ENCODE measurements at regions not wholly inside any gene's neighbourhood (a gene's known extent, or its start where the extent isn't known, plus 50 kb on each side); places are given as distances from the start of the nearest gene placed in this dataset.

DNA sequence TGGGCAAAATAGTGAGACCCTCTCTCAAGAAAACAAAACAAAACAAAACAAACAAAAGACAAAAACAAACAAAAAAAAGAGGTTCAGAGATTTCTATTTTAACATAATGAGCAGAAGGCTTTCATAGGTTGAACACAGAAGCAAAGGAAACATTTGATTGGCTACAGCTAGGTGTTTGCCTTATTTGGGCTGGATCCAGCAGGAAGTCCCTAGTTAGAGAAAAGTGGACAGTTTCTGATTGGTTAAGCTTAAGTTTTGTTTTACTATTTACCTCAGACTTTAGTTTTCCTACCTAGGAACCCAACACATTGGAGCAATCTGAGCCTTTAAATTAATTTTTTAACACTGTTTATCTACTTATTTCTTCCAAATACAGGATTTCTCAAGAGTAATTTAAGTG lies 566.5 kb upstream of the PCDH15 start:
- DNase-seq = no peak

DNA sequence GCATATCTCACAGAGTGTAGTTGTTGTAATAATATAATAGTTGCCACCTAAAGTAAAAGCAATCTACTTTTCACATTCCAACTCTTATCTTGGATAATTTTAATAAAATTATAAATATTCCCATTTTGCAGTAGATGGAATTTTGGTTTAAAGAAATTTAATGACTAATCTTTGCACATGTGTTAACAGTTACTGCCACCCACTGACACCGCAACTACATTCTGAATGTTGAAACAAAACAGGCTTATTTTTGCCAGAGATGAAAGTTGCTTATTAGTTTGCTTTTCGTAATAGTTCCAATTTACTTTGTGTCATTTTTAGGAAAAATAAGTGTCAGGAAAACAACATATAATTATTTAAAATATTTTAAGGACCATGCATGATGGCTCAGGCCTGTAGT lies 557.5 kb upstream of the PCDH15 start:
- DNase-seq = peak; percentile 16

GRCh38 chr10:55353414-55353813 lies 552.4 kb upstream of the PCDH15 start:
- DNase-seq = no peak

DNA sequence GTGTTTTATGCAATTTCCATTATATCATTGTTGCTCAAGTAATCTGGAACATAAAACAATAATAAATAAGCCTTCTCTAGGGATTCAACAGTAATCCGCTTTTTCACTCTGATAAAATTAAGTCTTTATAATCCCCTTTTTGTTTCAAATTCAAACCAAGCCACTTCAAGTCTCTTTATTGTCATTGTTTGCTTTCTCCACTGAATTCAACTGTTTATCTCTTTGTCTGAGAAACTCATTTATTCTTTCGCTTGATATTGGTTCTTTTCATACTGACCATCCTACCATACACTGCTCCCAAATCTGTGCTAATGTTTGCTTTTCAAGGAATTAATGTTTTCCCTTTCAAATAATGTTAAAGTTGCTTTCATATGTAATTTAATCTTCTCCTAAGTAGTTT lies 550.4 kb upstream of the PCDH15 start:
- DNase-seq = no peak

DNA sequence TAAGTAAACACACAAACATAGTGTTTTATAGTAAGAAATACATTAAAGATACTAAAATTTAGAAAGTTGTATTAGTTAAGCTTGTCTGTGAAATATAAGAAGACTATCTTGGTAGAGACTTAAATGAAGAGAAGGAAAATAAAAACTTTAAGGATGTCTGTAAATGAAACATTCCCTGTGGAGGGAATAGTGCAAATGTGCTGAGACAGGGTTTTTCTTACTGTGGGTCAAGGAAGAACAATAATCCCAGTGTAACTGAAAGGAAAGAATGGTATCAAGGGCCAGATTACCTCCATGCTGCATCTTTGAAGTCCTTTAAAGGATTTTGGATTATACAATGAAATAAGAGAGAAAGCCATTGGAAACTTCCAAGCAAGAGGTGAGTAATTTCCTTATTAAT lies 547.5 kb upstream of the PCDH15 start:
- DNase-seq = no peak

GRCh38 chr10:55330486-55330885 lies 529.5 kb upstream of the PCDH15 start:
- DNase-seq = no peak

- no peak for DNase-seq
Observed at GRCh38 chr10:55329796-55330195, 528.8 kb upstream of the PCDH15 start.

- no peak for DNase-seq
Observed at GRCh38 chr10:55320187-55320700, 519.2 kb upstream of the PCDH15 start.

DNA sequence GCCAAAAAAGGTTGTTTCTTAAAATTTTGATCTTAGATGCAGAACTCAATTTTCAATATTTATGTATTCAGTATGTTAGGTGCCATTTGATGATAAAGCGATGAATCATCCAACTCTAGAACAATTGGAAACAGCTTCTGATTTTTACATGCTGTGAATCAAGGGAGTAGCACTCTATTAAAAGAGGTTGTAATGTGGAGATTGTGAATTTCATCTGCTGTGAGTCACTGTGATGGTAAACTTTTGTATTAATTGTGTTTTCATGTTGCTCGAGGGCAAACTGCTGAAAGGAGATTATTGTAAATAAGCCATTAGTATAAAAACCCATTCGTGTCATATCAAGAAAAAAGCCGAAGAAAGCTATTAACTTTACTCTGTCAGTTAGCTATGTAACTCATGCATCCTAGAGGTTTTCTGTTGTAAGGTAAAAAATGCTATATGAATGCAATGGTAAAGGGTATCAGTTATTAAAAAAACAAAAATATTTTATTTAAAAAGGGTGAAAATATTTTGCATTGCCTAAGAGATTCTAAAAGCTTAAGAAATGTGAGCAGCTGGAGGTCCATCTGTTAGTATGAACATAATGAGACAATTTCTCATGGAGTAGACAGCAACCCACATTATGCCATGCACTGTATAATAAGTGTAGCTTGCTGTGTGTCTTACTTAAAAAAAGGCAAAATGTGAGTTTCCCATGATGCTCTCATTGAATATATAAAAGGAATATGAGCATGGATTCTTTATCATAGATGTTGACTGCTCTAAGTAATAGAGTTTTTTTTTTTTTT lies 511.0 kb upstream of the PCDH15 start:
- DNase-seq = no peak

- no peak for DNase-seq
Observed at GRCh38 chr10:55310143-55310542, 509.1 kb upstream of the PCDH15 start.

DNA sequence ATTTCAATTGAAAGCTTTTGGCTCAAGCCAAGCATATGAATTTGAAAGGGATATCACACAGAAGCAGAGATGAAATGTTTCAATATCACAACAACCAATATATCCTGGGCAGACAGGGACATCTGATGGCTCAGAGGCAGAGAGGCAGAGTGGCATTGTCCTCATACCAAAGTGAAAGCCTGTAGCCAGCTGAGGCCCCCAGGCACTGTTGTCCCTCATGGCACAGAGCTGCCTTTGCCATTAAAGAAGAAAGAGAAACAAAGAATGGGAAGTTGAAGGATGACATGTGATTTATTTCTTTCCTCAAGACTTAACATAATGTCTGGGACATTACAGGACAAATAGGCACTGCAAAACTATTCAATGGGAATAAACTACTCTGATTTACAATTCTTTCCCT lies 504.3 kb upstream of the PCDH15 start:
- DNase-seq = no peak

DNA sequence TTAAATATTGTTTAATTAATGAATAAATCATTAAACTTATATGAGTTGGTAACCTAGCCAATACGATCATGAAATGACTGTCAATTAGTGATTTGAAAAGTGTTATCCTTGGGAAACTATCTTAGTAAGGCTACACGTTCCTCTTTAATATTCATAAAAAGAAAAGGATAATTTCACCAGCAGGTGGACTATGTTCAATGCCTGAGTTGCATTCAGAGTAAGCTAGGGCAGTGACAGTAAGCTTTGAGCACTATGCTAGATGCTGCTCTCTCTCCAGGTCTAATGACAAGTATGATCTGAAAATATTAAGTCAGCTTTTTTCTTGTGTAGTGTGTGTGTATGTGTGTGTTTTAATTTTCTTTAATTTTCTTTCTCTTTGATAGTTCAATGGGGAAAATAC lies 486.3 kb upstream of the PCDH15 start:
- no peak for DNase-seq

GRCh38 chr10:55283031-55283430 lies 482.0 kb upstream of the PCDH15 start:
- DNase-seq = no peak

DNA sequence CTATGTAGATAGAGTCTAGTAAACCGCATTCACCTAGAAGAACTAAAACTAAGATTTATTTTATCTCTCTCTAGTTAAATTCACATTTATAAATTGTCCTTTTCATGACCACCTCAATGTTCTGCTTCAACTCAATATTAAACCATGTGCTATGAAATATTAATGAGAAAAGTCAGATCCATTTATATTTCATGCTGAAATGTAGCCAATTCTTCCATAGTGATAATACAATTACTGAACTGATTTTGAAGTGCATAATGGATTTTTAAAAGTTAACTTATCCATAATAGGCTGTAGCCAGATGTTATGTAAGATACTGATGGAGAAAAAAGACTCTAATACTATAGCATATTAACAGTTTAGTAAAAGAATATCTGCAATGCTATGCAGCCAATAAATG lies 479.7 kb upstream of the PCDH15 start:
- no peak for DNase-seq

DNA sequence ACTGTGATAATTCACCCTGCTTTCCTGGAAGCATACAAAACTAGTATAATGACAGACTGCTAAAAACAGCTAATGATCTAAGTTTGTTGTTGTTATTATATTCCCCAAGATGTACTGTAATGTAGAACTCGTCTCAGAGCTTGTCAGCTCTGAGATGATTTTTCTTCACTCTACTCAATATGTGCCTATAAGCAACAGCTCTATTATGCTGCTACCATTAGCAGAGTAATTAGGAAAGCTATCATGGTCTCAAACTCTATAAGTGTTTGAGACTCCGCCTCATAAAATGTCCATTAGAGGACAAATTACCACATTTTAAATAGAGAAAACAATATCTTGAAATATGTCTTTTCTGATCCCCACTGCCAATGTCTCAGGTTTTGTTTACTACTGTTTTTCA lies 476.5 kb upstream of the PCDH15 start:
- DNase-seq = no peak

- DNase-seq = no peak
Observed at GRCh38 chr10:55274367-55274766, 473.3 kb upstream of the PCDH15 start.

DNA sequence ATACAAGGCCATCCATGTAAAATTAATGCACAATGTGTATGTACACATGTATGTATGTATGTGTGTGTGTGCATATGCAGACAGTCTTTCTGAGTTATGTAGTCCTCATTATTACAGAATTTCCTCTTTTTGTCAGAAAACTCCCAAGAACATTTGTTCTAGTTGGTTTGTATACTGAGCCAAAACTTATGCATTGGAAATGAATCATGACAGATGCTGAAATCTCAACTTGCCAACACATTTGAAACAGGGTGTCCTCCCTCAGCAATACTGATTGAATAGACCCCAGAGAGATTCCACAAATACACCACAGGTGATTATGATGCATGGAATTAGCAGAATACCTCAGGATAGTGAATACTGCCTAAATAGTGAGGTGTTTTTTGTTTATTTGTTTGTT lies 472.9 kb upstream of the PCDH15 start:
- no peak for DNase-seq

DNA sequence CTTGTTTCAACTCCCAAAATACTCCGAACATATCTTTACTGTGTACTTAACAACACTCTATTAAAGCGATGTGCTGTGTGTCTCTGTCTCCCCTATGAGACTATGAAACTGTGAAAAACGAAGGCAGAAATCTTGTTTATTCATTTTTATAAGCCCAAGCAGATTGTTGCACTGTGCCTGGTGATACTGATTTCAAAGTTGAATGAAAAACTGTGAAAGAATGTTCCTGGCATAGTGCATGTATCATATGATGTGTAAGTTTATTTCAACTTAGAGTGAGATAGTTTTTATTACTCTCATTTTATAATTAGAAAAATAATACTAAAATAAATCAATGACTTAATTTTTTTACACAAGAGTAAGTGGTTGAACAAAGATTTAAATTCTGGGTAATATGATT lies 471.9 kb upstream of the PCDH15 start:
- DNase-seq = no peak

- DNase-seq = no peak
Observed at GRCh38 chr10:55266797-55267196, 465.8 kb upstream of the PCDH15 start.

- no peak for DNase-seq
Observed at GRCh38 chr10:55263327-55263726, 462.3 kb upstream of the PCDH15 start.

- no peak for DNase-seq
Observed at GRCh38 chr10:55242544-55242943, 441.5 kb upstream of the PCDH15 start.

DNA sequence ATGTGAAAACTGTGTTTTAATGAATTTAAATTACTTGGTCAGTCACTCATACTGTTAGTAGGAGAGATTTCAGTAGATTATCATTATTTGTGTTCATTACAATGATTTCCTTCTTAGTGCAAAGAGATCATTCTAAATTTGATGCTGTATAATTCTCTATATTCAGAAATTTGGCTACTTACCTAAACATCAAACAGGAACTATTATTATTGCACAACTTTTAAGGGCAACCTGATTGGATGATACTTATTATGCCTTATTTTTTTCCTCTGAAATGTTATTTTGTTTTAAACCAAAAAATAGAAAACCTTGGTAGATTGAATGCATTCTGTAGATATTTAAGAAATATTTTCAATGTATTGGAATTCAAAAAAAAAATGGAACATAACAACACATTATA lies 436.4 kb upstream of the PCDH15 start:
- no peak for DNase-seq

- no peak for DNase-seq
Observed at GRCh38 chr10:55233505-55233904, 432.5 kb upstream of the PCDH15 start.

- no peak for DNase-seq
Observed at GRCh38 chr10:55233090-55233489, 432.1 kb upstream of the PCDH15 start.

DNA sequence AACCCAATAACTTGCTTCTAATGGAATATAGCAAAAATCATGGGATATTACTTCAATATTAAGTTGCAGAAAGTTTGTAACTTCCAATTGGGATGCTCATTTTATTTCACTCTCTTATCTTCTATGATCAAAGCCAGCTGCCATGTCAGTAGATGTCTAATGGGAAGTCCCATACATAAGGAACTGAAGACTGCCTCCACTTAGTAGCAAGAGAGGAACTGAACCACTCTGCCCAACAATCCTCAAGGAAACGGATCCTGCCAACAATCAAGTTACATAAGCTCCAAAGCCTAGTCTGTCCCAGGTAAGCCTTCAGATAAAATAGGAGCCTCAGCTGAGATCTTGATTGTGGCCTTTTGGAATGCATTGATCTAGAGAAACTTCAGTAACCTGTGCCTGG lies 431.5 kb upstream of the PCDH15 start:
- no peak for DNase-seq
